ENCODE measurements at regions not wholly inside any gene's neighbourhood (a gene's known extent, or its start where the extent isn't known, plus 50 kb on each side); places are given as distances from the start of the nearest gene placed in this dataset.

- H3K4me3 ChIP-seq (ENCODE audit: low read length), result no peak overlapping the region
- TF ChIP-seq CTCF (IDR thresholded peaks at IDR 0.05; ENCODE audit: low read depth, low read length, poor library complexity, severe bottlenecking) (no peak), EZH2phosphoT487 (IDR thresholded peaks at IDR 0.05; ENCODE audit: borderline replicate concordance, low read length) (no peak)
- no peaks in the 10 kb centered on the region for H3F3A ChIP-seq (ENCODE audit: control insufficient read depth, insufficient read depth)
- peaks cover 15% of the 10 kb centered on the region for H3K4me1 ChIP-seq (ENCODE audit: control insufficient read depth, low read length)
- no peak overlapping the region for H3K27ac ChIP-seq (ENCODE audit: low read depth, low read length)
- no peak overlapping the region for H3K4me2 ChIP-seq (ENCODE audit: low read length)
- peaks cover 14% of the 10 kb centered on the region; the same call in 1 of the 2 replicates for H3K27me3 ChIP-seq (ENCODE audit: control insufficient read depth, low read length)
- H3K9me3 ChIP-seq (ENCODE audit: control insufficient read depth, insufficient read depth, low read length), result no peaks in the 10 kb centered on the region
- H3K9me2 ChIP-seq (replicated peaks; ENCODE audit: control insufficient read depth, low read length), result no peaks in the 10 kb centered on the region
- no peaks in the 10 kb centered on the region for H3K79me2 ChIP-seq (ENCODE audit: control insufficient read depth, low read length)
- H4K20me1 ChIP-seq (ENCODE audit: control insufficient read depth, insufficient read depth, low read depth, low read length), result no peaks in the 10 kb centered on the region
- H3K36me3 ChIP-seq (ENCODE audit: control insufficient read depth, low read length), result no peaks in the 10 kb centered on the region
Observed at GRCh38 chr14:96631030-96631429, 128.8 kb downstream of the PAPOLA start.

- Histone ChIP-seq H3K9me2 (replicated peaks; ENCODE audit: control insufficient read depth, low read length) (no peaks in the 10 kb centered on the region), H3F3A (ENCODE audit: control insufficient read depth, insufficient read depth) (no peaks in the 10 kb centered on the region)
- TF ChIP-seq EZH2phosphoT487 (IDR thresholded peaks at IDR 0.05; ENCODE audit: borderline replicate concordance, low read length) (no peak), CTCF (IDR thresholded peaks at IDR 0.05; ENCODE audit: low read depth, low read length, poor library complexity, severe bottlenecking) (no peak)
Observed at GRCh38 chr14:96631621-96632362, 129.6 kb downstream of the PAPOLA start.

GRCh38 chr14:96632363-96632758, 130.2 kb downstream of the PAPOLA start:
- Histone ChIP-seq H3K4me1 (ENCODE audit: control insufficient read depth, low read length) (peaks cover 15% of the 10 kb centered on the region), H4K20me1 (ENCODE audit: control insufficient read depth, insufficient read depth, low read depth, low read length) (no peaks in the 10 kb centered on the region), H3K27ac (ENCODE audit: low read depth, low read length) (no peak overlapping the region), H3K36me3 (ENCODE audit: control insufficient read depth, low read length) (no peaks in the 10 kb centered on the region), H3K4me2 (ENCODE audit: low read length) (no peak overlapping the region), H3F3A (ENCODE audit: control insufficient read depth, insufficient read depth) (no peaks in the 10 kb centered on the region), H3K79me2 (ENCODE audit: control insufficient read depth, low read length) (no peaks in the 10 kb centered on the region), H3K27me3 (ENCODE audit: control insufficient read depth, low read length) (peaks cover 12% of the 10 kb centered on the region; the same call in 1 of the 2 replicates), H3K9me3 (ENCODE audit: control insufficient read depth, insufficient read depth, low read length) (no peaks in the 10 kb centered on the region), H3K9me2 (replicated peaks; ENCODE audit: control insufficient read depth, low read length) (no peaks in the 10 kb centered on the region), H3K4me3 (ENCODE audit: low read length) (no peak overlapping the region)
- TF ChIP-seq CTCF (IDR thresholded peaks at IDR 0.05; ENCODE audit: low read depth, low read length, poor library complexity, severe bottlenecking), result no peak
- TF ChIP-seq EZH2phosphoT487 (IDR thresholded peaks at IDR 0.05; ENCODE audit: borderline replicate concordance, low read length), result no peak

More at GRCh38 chr14:96631621-96632362, 129.6 kb downstream of the PAPOLA start:
- Histone ChIP-seq H3K9me3 (ENCODE audit: control insufficient read depth, insufficient read depth, low read length) (no peaks in the 10 kb centered on the region), H3K36me3 (ENCODE audit: control insufficient read depth, low read length) (no peaks in the 10 kb centered on the region), H3K4me2 (ENCODE audit: low read length) (no peak overlapping the region), H4K20me1 (ENCODE audit: control insufficient read depth, insufficient read depth, low read depth, low read length) (no peaks in the 10 kb centered on the region), H3K4me3 (ENCODE audit: low read length) (no peak overlapping the region), H3K79me2 (ENCODE audit: control insufficient read depth, low read length) (no peaks in the 10 kb centered on the region), H3K4me1 (ENCODE audit: control insufficient read depth, low read length) (peaks cover 15% of the 10 kb centered on the region), H3K27ac (ENCODE audit: low read depth, low read length) (no peak overlapping the region), H3K27me3 (ENCODE audit: control insufficient read depth, low read length) (peaks cover 13% of the 10 kb centered on the region; the same call in 1 of the 2 replicates)
